ENCODE measurements at regions not wholly inside any gene's neighbourhood (a gene's known extent, or its start where the extent isn't known, plus 50 kb on each side); places are given as distances from the start of the nearest gene placed in this dataset.
"Not testable (repeated sequence)": the region's sequence is repeated elsewhere in the genome, so short reads cannot be mapped to it uniquely, and the experiment has no call there.

- no peaks in the 10 kb centered on the region for H3K27me3 ChIP-seq (replicated peaks in 1 of 7)
- TF ChIP-seq POLR2A (IDR thresholded peaks at IDR 0.05): no peak
- TF ChIP-seq POLR2AphosphoS5 (IDR thresholded peaks at IDR 0.05): no peak
- no peak for TF ChIP-seq CTCF (IDR thresholded peaks at IDR 0.05 in 8 of 11, conservative IDR thresholded peaks at IDR 0.05 in 3 of 11)
- no peak for DNase-seq
- peaks cover 0 to 10% (median 0%) of the 10 kb centered on the region in 8 donors for H3K9me3 ChIP-seq
- H3K4me1 ChIP-seq: no peaks in the 10 kb centered on the region
- no peak overlapping the region for H3K27ac ChIP-seq
- 64 to 90% (median 88%) methylated on average over 1 of the region's 1 CpG for WGBS, 5 donors
- no peaks in the 10 kb centered on the region for H3K36me3 ChIP-seq
- intact Hi-C loops (cut with DNase I; ENCODE audit: low total_unique reads): no loop called here
- no peak overlapping the region for H3K4me3 ChIP-seq
Measured at GRCh38 chr19:28697308-28697707, 515.6 kb downstream of the UQCRFS1 start.

- no peaks in the 10 kb centered on the region for H3K27me3 ChIP-seq (replicated peaks in 1 of 7)
- WGBS, 5 donors: 75 to 85% (median 78%) methylated on average over 5 of the region's 5 CpGs
- TF ChIP-seq POLR2AphosphoS5 (IDR thresholded peaks at IDR 0.05) (no peak), CTCF (IDR thresholded peaks at IDR 0.05 in 8 of 11, conservative IDR thresholded peaks at IDR 0.05 in 3 of 11) (no peak), POLR2A (IDR thresholded peaks at IDR 0.05) (no peak)
- peaks cover 0 to 18% (median 0%) of the 10 kb centered on the region in 8 donors for H3K9me3 ChIP-seq
- no peaks in the 10 kb centered on the region for H3K4me1 ChIP-seq
- no peaks in the 10 kb centered on the region for H3K36me3 ChIP-seq
- no peak overlapping the region for H3K27ac ChIP-seq
- DNase-seq: no peak
- H3K4me3 ChIP-seq: no peak overlapping the region
- intact Hi-C loops (cut with DNase I; ENCODE audit: low total_unique reads): no loop called here
Measured at GRCh38 chr19:28694812-28695211, 518.1 kb downstream of the UQCRFS1 start.

GRCh38 chr19:28691683-28692082 is 521.3 kb downstream of the UQCRFS1 start:
- TF ChIP-seq CTCF (IDR thresholded peaks at IDR 0.05 in 8 of 11, conservative IDR thresholded peaks at IDR 0.05 in 3 of 11): no peak
- no peak for TF ChIP-seq POLR2AphosphoS5 (IDR thresholded peaks at IDR 0.05)
- no peak for TF ChIP-seq POLR2A (IDR thresholded peaks at IDR 0.05)
- intact Hi-C loops (cut with DNase I; ENCODE audit: low total_unique reads): no loop called here
- Histone ChIP-seq H3K36me3 (no peaks in the 10 kb centered on the region), H3K4me3 (no peak overlapping the region), H3K27me3 (replicated peaks in 1 of 7) (no peaks in the 10 kb centered on the region), H3K9me3 (peaks cover 0 to 18% (median 0%) of the 10 kb centered on the region in 8 donors), H3K27ac (no peak overlapping the region), H3K4me1 (no peaks in the 10 kb centered on the region)
- 64 to 84% (median 78%) methylated on average over 1 of the region's 1 CpG for whole genome bisulfite sequencing, 5 donors
- DNase-seq: no peak

GRCh38 chr19:28689464-28689863 is 523.5 kb downstream of the UQCRFS1 start:
- 66 to 86% (median 81%) methylated on average over 6 to 7 of the region's 7 CpGs for WGBS, 5 donors
- H3K4me3 ChIP-seq; H3K4me1 ChIP-seq; intact Hi-C loops (cut with DNase I; ENCODE audit: low total_unique reads); H3K36me3 ChIP-seq; DNase-seq; H3K27me3 ChIP-seq (replicated peaks in 1 of 7); H3K27ac ChIP-seq: not testable (repeated sequence)
- H3K9me3 ChIP-seq: peaks cover 0 to 19% (median 4%) of the 10 kb centered on the region in 8 donors

GRCh38 chr19:28687296-28687695 is 525.7 kb downstream of the UQCRFS1 start:
- peaks cover 0 to 19% (median 4%) of the 10 kb centered on the region in 8 donors for H3K9me3 ChIP-seq
- no peak for DNase-seq
- TF ChIP-seq CTCF (IDR thresholded peaks at IDR 0.05 in 8 of 11, conservative IDR thresholded peaks at IDR 0.05 in 3 of 11) (no peak), POLR2A (IDR thresholded peaks at IDR 0.05) (no peak), POLR2AphosphoS5 (IDR thresholded peaks at IDR 0.05) (no peak)
- intact Hi-C loops (cut with DNase I; ENCODE audit: low total_unique reads): no loop called here
- no peaks in the 10 kb centered on the region for H3K27me3 ChIP-seq (replicated peaks in 1 of 7)
- no peaks in the 10 kb centered on the region for H3K36me3 ChIP-seq
- no peaks in the 10 kb centered on the region for H3K4me1 ChIP-seq
- no peak overlapping the region for H3K4me3 ChIP-seq
- H3K27ac ChIP-seq: no peak overlapping the region
- WGBS, 5 donors: 71 to 86% (median 77%) methylated on average over 1 of the region's 1 CpG

Measured in spleen (tissue), 11 donors.